Upper lobe of right lung (tissue), 1 donor: ENCODE measurements at regions not wholly inside any gene's neighbourhood (a gene's known extent, or its start where the extent isn't known, plus 50 kb on each side); places are given as distances from the start of the nearest gene placed in this dataset.
"Not testable (repeated sequence)": the region's sequence is repeated elsewhere in the genome, so short reads cannot be mapped to it uniquely, and the experiment has no call there.

ENCODE experiments used
- ATAC-seq: fragments of 200-7000 bp; cut with Tn5 transposase; one replicate; pipeline ENCODE4 v1.9.1; 2020; ENCODE audit warnings: mild to moderate bottlenecking, moderate library complexity
- DNase-seq: peaks from one replicate; pipeline ENCODE4 v3.0.0-alpha.2; 2020
- H3K27ac ChIP-seq: fragments of 200-600 bp; one replicate; pipeline ENCODE4 v1.8.0; 2022
- H3K27me3 ChIP-seq: fragments of 200-600 bp; one replicate; pipeline ENCODE4 v1.8.0; 2022; ENCODE audit warnings: mild to moderate bottlenecking
- H3K36me3 ChIP-seq: fragments of 200-600 bp; one replicate; pipeline ENCODE4 v1.8.0; 2022
- H3K4me1 ChIP-seq: fragments of 200-600 bp; one replicate; pipeline ENCODE4 v1.8.0; 2022
- H3K4me3 ChIP-seq: fragments of 200-600 bp; one replicate; pipeline ENCODE4 v1.8.0; 2022; ENCODE audit warnings: mild to moderate bottlenecking
- H3K9me3 ChIP-seq: fragments of 200-600 bp; one replicate; pipeline ENCODE4 v1.8.0; 2022
- CTCF ChIP-seq: fragments of 200-600 bp; IDR thresholded peaks from one replicate; pipeline ENCODE4 v1.8.0; 2022; ENCODE audit warnings: antibody characterized with exemption
- intact Hi-C: fragments of 100-400 bp; cut with DNase I; formaldehyde crosslinking; loops from one replicate; pipeline ENCODE4 v1.11.0; 2022
- donor health status: DM: no; HTN: yes; CAD: no; lungs with severe emphysema.

- Histone ChIP-seq H3K9me3 (no peaks in the 10 kb centered on the region), H3K4me1 (no peaks in the 10 kb centered on the region), H3K27ac (no peak overlapping the region), H3K27me3 (no peaks in the 10 kb centered on the region), H3K36me3 (no peaks in the 10 kb centered on the region), H3K4me3 (no peak overlapping the region)
- DNase-seq, result no peak
- intact Hi-C loops, result no loop called here
- TF ChIP-seq CTCF, result no peak
- ATAC-seq, result no peak
Observed at GRCh38 chr10:109774121-109774440, 149.2 kb downstream of the XPNPEP1 start.

GRCh38 chr10:109773288-109774120, 149.8 kb downstream of the XPNPEP1 start:
- ATAC-seq (no peak), DNase-seq (no peak)
- H3K4me1 ChIP-seq, result no peaks in the 10 kb centered on the region
- H3K27ac ChIP-seq, result no peak overlapping the region
- H3K36me3 ChIP-seq, result no peaks in the 10 kb centered on the region
- H3K9me3 ChIP-seq, result no peaks in the 10 kb centered on the region
- no peak overlapping the region for H3K4me3 ChIP-seq
- intact Hi-C loops, result no loop called here
- H3K27me3 ChIP-seq, result no peaks in the 10 kb centered on the region
- TF ChIP-seq CTCF, result peak; percentile 46

- ATAC-seq, result no peak
- no peak for DNase-seq
- Histone ChIP-seq H3K9me3 (no peaks in the 10 kb centered on the region), H3K27ac (no peak overlapping the region), H3K27me3 (no peaks in the 10 kb centered on the region), H3K36me3 (no peaks in the 10 kb centered on the region), H3K4me3 (no peak overlapping the region), H3K4me1 (no peaks in the 10 kb centered on the region)
- no peak for TF ChIP-seq CTCF
- intact Hi-C loops, result no loop called here
Observed at GRCh38 chr10:109770663-109771062, 152.6 kb downstream of the XPNPEP1 start.

GRCh38 chr10:109769966-109770365, 153.3 kb downstream of the XPNPEP1 start:
- Histone ChIP-seq H3K4me3 (no peak overlapping the region), H3K36me3 (no peaks in the 10 kb centered on the region), H3K27ac (no peak overlapping the region), H3K27me3 (no peaks in the 10 kb centered on the region), H3K4me1 (no peaks in the 10 kb centered on the region), H3K9me3 (no peaks in the 10 kb centered on the region)
- no peak for TF ChIP-seq CTCF
- intact Hi-C loops, result no loop called here
- ATAC-seq (no peak), DNase-seq (no peak)

- Histone ChIP-seq H3K4me1 (no peaks in the 10 kb centered on the region), H3K27me3 (no peaks in the 10 kb centered on the region), H3K27ac (no peak overlapping the region), H3K9me3 (no peaks in the 10 kb centered on the region), H3K36me3 (no peaks in the 10 kb centered on the region), H3K4me3 (no peak overlapping the region)
- ATAC-seq (no peak), DNase-seq (no peak)
- TF ChIP-seq CTCF, result no peak
- intact Hi-C loops, result no loop called here
Observed at GRCh38 chr10:109765838-109766237, 157.5 kb downstream of the XPNPEP1 start.

- Histone ChIP-seq H3K36me3 (no peaks in the 10 kb centered on the region), H3K9me3 (no peaks in the 10 kb centered on the region), H3K27ac (no peak overlapping the region), H3K4me1 (no peaks in the 10 kb centered on the region), H3K27me3 (no peaks in the 10 kb centered on the region), H3K4me3 (no peak overlapping the region)
- TF ChIP-seq CTCF, result no peak
- ATAC-seq (no peak), DNase-seq (no peak)
- intact Hi-C loops, result no loop called here
Observed at GRCh38 chr10:109762555-109762954, 160.8 kb downstream of the XPNPEP1 start.

GRCh38 chr10:109757670-109758069, 165.6 kb downstream of the XPNPEP1 start:
- H3K27ac ChIP-seq, H3K4me1 ChIP-seq, H3K9me3 ChIP-seq, H3K27me3 ChIP-seq, H3K4me3 ChIP-seq, intact Hi-C loops, H3K36me3 ChIP-seq, ATAC-seq, DNase-seq: not testable (repeated sequence)
